Activated B cell treated with CpG ODN at 0.5 μM for 24 hours (primary cell): ENCODE measurements at regions not wholly inside any gene's neighbourhood (a gene's known extent, or its start where the extent isn't known, plus 50 kb on each side); places are given as distances from the start of the nearest gene placed in this dataset.
"Not testable (repeated sequence)": the region's sequence is repeated elsewhere in the genome, so short reads cannot be mapped to it uniquely, and the experiment has no call there.

ENCODE experiments used
- ATAC-seq: fragments of 200-7000 bp; cut with Tn5 transposase; one replicate; pipeline ENCODE4 v1.10.0; 2021; ENCODE audit warnings: low read depth, mild to moderate bottlenecking, moderate library complexity
- CTCF ChIA-PET: fragments of 350-600 bp; sonication (Branson Sonifier 250); formaldehyde crosslinking; loops from one replicate; lab custom pipeline; 2021; ENCODE audit warnings: antibody characterized with exemption; lab: Charles Lee
- POLR2A ChIA-PET: fragments of 350-600 bp; sonication (Branson Sonifier 250); formaldehyde crosslinking; loops from one replicate; lab custom pipeline; 2021; ENCODE audit warnings: antibody characterized with exemption; lab: Charles Lee
- DNase-seq: peaks from one replicate; pipeline ENCODE4 v3.0.0; 2022
- H3K27ac Mint-ChIP-seq: one replicate; pipeline ENCODE4 v1.8.0; 2020; ENCODE audit warnings: mixed read lengths
- H3K27me3 Mint-ChIP-seq: one replicate; pipeline ENCODE4 v1.8.0; 2021; ENCODE audit warnings: mixed read lengths
- H3K36me3 Mint-ChIP-seq: one replicate; pipeline ENCODE4 v1.8.0; 2021; ENCODE audit warnings: low read depth, mixed read lengths
- H3K4me1 Mint-ChIP-seq: one replicate; pipeline ENCODE4 v1.8.0; 2021; ENCODE audit warnings: mixed read lengths
- H3K4me3 Mint-ChIP-seq: one replicate; pipeline ENCODE4 v1.8.0; 2020; ENCODE audit warnings: mild to moderate bottlenecking, mixed read lengths
- H3K9me3 Mint-ChIP-seq: one replicate; pipeline ENCODE4 v1.8.0; 2020; ENCODE audit warnings: mixed read lengths
- CTCF ChIP-seq: fragments of 200-600 bp; IDR thresholded peaks from one replicate; pipeline ENCODE4 v1.8.0; 2022; ENCODE audit warnings: antibody characterized with exemption, mild to moderate bottlenecking
- intact Hi-C: fragments of 100-400 bp; cut with micrococcal nuclease; formaldehyde crosslinking; loops from one replicate; pipeline ENCODE4 v1.15.1; 2024

GRCh38 chr1:99553301-99553700 is 92.6 kb upstream of the PALMD start:
- Mint-ChIP-seq H3K36me3 (no peaks in the 10 kb centered on the region), H3K4me1 (no peaks in the 10 kb centered on the region), H3K4me3 (no peak overlapping the region), H3K9me3 (peaks cover 3% of the 10 kb centered on the region), H3K27ac (no peak overlapping the region), H3K27me3 (peaks cover 5% of the 10 kb centered on the region)
- TF ChIP-seq CTCF = no peak
- intact Hi-C loops = no loop called here
- ChIA-PET CTCF (no interaction called here), POLR2A (no interaction called here)
- ATAC-seq = no peak
- no peak for DNase-seq

GRCh38 chr1:99553819-99554218 is 92.1 kb upstream of the PALMD start:
- CTCF ChIA-PET, H3K4me3 Mint-ChIP-seq, H3K27me3 Mint-ChIP-seq, POLR2A ChIA-PET, H3K4me1 Mint-ChIP-seq, H3K36me3 Mint-ChIP-seq, H3K27ac Mint-ChIP-seq, intact Hi-C loops, ATAC-seq, DNase-seq, H3K9me3 Mint-ChIP-seq: not testable (repeated sequence)

- no peaks in the 10 kb centered on the region for H3K36me3 Mint-ChIP-seq
- H3K4me3 Mint-ChIP-seq = no peak overlapping the region
- no peak for TF ChIP-seq CTCF
- no peak for DNase-seq
- POLR2A ChIA-PET = no interaction called here
- intact Hi-C loops = no loop called here
- CTCF ChIA-PET = no interaction called here
- no peak for ATAC-seq
- no peaks in the 10 kb centered on the region for H3K4me1 Mint-ChIP-seq
- peaks cover 3% of the 10 kb centered on the region for H3K9me3 Mint-ChIP-seq
- H3K27ac Mint-ChIP-seq = no peak overlapping the region
- H3K27me3 Mint-ChIP-seq = peaks cover 5% of the 10 kb centered on the region
Measured at GRCh38 chr1:99554727-99555126, 91.2 kb upstream of the PALMD start.

GRCh38 chr1:99557546-99558202 is 88.2 kb upstream of the PALMD start:
- ChIA-PET POLR2A (no interaction called here), CTCF (no interaction called here)
- Mint-ChIP-seq H3K9me3 (peaks cover 7% of the 10 kb centered on the region), H3K4me3 (no peak overlapping the region), H3K27me3 (peaks cover 3% of the 10 kb centered on the region), H3K27ac (no peak overlapping the region), H3K36me3 (no peaks in the 10 kb centered on the region), H3K4me1 (no peaks in the 10 kb centered on the region)
- TF ChIP-seq CTCF = no peak
- intact Hi-C loops = no loop called here
- DNase-seq (no peak), ATAC-seq (no peak)

GRCh38 chr1:99559166-99559565 is 86.7 kb upstream of the PALMD start:
- ChIA-PET POLR2A (no interaction called here), CTCF (no interaction called here)
- H3K36me3 Mint-ChIP-seq = no peaks in the 10 kb centered on the region
- H3K4me3 Mint-ChIP-seq = no peak overlapping the region
- ATAC-seq (no peak), DNase-seq (no peak)
- H3K4me1 Mint-ChIP-seq = no peaks in the 10 kb centered on the region
- no peak for TF ChIP-seq CTCF
- peaks cover 7% of the 10 kb centered on the region for H3K9me3 Mint-ChIP-seq
- intact Hi-C loops = no loop called here
- no peaks in the 10 kb centered on the region for H3K27me3 Mint-ChIP-seq
- H3K27ac Mint-ChIP-seq = no peak overlapping the region
